ENCODE measurements at regions not wholly inside any gene's neighbourhood (a gene's known extent, or its start where the extent isn't known, plus 50 kb on each side); places are given as distances from the start of the nearest gene placed in this dataset.
"Not testable (repeated sequence)": the region's sequence is repeated elsewhere in the genome, so short reads cannot be mapped to it uniquely, and the experiment has no call there.

DNA sequence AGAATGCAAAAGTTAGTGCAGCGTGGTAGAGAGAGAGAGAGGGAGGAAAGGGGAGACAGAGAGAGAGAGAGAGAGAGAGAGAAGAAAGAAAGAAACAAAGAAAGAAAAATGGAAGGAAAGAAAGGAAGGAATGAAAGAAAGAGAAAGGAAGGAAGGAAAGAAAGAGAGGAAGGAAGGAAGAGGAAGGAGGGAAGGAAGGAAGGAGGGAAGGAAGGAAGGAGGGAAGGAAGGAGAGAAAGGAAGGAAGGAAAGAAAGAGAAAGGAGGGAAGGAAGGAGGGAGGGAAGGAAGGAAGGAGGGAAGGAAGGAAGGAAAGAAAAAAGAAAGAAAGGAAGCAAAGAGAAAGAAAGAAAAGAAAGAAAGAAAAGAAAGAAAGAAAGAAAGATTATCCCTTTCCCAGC lies 209.8 kb upstream of the MYO3A start:
- no peak for DNase-seq

DNA sequence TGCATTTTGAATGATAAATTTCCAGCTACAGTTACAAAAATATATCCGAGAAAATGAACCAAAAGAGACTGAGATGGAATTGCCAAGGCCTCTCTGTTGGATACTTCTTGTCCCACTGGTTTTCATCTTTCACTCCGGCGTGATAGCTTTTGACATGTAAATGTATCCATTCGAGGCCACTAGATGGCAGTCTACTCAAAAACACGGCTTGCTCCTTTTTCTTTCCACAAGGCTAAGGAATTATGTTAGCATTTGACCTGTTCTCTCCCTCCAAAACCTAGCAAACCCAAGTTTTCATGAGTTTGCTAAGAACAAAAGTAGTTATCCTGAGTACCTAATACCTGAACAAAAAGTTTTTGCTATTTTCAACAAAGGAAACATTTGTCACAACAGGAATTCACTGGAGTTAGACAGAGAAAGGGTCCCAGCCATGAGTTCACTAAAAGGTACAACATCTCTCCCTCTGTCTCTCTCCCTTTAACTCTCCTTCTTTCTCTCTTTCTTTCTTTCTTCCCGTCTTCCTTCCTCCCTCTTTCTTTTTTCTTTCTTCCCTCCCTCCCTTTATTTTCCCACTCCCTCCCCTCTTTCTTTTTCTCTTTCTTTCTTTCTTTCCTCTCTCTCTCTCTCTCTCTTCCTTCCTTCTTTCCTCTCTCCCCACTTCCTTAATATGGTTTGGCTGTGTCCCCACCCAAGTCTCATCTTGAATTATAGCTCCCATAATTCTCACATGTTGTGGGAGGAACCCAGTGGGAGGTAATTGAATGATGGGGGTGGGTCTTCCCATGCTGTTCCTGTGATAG lies 207.9 kb upstream of the MYO3A start:
- DNase-seq = no peak

GRCh38 chr10:25738776-25739175 lies 195.3 kb upstream of the MYO3A start:
- DNase-seq = no peak

DNA sequence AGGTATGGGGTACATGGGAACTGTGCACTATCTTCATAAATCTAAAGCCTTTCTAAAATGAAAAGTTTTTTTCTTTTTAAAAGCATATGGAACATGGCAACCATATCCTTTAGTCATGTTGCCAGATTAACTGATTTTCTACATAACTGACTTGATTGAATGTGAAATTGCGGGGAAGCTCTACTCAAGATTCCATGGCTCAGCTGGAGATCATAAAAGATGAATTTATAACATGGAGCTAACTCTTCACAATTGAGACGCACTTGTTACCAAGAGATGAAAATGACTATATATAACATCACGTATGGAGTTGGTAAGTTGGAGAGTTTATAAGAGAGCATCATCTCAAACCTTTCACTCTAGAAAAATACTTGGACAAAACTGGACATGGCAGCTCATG lies 190.2 kb upstream of the MYO3A start:
- DNase-seq = no peak

DNA sequence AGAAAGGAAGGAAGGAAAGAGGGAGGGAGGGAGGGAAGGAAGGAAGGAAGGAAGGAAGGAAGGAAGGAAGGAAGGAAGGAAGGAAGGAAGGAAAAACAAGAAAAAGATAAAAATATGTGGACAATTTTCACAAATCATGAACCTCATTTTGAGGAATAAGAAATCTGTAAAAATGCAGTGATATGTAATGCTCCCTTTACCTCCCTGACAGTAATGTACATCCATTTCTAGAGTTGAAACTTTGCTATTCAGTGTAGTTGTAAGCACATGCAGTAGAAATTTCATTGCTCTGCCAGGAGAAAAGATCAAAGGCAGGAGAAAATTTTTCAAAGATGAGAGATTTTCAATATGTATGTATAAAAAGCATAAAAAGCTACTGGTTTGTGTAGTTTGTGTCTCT lies 189.5 kb upstream of the MYO3A start:
- DNase-seq = no peak

GRCh38 chr10:25745976-25746375 lies 188.1 kb upstream of the MYO3A start:
- DNase-seq = no peak

DNA sequence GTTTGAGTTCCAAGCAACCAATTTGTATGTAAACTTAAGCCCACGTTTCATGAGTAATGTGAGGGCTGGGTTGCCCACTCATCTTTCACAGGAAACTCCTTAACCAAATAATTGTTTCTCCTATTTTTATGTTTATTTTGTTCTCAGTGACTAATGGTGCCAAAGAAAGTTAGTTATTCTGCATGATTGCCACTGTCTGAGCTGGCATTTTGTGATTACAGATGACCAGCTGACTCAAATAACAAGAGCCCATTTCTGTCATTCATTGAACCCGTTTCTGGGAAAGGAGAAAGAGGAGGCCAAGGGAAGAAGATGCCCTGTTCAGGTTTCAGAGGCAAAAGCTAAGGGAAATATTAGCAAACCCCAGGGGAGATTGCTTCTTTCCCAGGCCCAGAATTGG lies 186.9 kb upstream of the MYO3A start:
- no peak for DNase-seq

DNA sequence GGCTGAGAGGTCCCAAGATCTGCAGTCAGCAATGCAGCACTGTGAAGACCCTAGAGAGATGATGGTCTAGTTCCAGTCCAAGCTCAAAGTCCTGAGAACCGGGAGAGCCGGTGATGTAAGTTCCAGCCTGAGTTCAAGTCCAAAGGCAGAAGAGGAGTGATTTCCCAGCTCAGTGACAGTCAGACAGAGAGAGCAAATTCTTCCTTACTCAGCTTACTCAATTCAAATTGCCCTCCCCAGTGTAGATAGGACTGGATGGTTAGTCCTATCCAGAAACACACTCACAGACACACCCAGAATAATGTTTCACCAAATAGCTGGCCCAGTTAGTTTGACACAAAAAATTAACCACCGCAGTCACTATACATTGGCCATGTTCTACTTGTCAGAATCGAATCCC lies 185.5 kb upstream of the MYO3A start:
- DNase-seq = no peak

- DNase-seq = no peak
Observed at GRCh38 chr10:25753776-25754175, 180.3 kb upstream of the MYO3A start.

DNA sequence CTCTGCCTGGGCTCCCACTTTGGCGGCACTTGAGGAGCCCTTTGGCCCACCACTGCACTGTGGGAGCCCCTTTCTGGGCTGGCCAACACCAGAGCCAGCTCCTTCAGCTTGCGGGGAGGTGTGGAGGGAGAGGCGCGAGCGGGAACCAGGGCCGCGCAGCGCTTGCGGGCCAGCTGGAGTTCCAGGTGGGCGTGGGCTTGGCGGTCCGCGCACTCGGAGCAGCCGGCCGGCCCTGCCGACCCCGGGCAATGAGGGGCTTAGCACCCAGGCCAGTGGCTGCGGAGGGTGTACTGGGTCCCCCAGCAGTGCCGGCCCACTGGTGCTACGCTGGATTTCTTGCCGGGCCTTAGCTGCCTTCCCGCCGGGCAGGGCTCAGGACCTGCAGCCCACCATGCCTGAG lies 178.2 kb upstream of the MYO3A start:
- DNase-seq = not testable (repeated sequence)

DNA sequence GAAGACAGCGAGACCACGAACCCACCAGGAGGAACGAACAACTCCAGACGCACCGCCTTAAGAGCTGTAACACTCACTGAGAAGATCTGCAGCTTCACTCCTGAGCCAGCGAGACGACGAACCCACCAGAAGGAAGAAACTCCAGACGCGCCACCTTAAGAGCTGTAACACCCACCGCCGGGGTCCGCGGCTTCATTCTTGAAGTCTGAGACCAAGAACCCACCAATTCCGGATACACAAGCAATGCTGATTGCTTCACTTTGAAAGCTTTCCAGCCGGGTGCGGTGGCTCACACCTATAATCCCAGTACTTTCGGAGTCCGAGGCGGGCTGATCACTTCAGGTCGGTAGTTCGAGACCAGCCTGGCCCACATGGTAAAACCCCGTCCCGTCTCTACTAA lies 177.2 kb upstream of the MYO3A start:
- no peak for DNase-seq

DNA sequence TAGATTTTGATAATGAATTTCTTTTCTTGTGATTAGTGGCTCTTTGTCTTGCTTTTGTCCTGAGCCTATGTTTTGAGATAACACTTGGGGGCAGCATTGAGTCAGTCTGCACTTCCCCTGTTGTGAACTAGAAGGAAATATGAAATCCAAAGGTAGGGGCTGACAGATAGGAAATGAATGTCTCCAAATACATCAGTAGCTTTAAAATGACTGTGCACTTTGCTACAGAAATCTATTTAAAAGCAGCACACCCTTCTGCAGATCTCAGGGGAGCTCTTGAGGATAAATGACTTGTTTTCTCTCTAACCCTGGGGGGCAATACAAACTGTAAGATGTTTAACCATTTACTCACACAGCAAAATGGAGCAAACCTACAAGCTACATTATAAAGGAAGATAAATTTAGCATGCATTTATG lies 176.0 kb upstream of the MYO3A start:
- DNase-seq = no peak

DNA sequence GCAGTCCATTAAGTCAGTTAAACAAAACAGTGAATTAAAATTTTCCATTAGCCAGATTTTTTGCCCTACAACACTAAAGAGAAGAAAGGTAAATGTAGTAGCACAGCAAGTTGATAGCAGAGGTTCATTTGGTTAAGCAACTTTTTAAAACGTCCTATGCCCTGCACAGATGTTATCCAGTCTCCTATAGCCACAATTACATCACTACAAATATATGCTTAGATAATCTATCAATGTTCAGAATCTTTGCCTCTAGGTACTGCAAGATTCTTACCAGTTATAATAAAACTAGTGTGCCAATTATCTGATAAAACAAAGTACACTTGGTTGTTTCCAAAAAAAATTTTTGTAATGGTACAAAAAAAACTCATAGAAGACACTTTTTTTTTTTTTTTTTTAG lies 175.5 kb upstream of the MYO3A start:
- DNase-seq = no peak

- no peak for DNase-seq
Observed at GRCh38 chr10:25761937-25762336, 172.1 kb upstream of the MYO3A start.

DNA sequence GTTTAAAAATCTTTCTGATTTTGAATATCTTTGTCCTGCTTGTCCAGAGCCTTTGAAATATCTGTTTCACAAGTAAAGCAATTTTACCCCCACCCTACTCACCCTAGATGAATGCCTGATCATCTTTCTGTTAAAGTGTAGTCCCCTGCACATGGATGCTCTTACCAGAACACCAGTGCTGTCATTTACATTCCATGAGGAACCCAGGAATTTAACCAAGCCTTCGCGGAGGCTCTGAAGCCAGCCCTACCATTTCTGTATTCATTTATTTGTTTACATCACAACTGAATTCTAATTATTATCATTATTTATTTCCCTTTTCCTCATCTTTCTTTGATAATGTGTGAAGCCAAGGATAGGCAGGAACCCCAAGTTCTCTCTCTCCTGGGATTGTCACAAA lies 167.8 kb upstream of the MYO3A start:
- DNase-seq = no peak

DNA sequence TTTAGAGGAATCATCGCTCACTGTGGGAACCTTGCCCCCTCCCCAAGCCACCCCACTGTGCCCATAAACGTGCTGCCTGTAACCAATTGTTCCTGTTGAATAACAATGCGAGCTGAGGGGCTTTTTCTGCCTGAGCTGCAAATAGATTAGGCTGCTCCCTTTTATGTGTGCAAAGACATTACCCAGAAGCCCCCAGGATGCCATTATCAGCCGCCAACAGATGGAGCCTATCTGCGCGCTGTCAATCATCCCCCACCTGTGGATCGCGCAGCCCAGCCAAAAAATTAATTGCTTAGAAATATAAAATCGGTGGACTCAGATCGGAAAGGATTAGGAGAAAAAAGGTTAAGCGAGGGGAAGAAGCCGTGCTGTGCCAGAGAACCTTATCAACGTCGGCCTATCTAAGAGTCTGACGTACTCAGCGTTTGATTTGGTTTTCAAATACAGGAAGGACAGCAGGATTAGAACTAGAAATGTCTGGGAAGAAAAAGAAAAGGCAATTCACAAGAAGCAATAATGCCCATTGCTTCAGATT lies 167.3 kb upstream of the MYO3A start:
- no peak for DNase-seq

DNA sequence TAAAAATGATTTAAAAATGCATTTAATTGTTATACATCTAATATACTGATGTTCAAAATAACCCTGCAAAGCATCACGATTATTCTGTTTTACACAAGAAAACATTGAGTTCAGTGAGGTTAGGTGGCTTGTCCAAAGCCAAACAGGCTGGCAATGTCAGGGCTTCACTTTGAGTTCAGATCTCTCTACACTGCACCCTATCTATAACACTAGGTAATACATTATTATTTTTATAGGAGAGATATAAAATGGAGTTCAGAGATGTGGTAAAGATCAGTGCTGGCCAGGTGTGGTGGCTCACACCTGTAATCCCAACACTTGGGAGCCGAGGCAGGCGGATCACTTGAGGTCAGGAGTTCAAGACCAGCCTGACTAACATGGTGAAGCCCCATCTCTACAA lies 165.9 kb upstream of the MYO3A start:
- no peak for DNase-seq

DNA sequence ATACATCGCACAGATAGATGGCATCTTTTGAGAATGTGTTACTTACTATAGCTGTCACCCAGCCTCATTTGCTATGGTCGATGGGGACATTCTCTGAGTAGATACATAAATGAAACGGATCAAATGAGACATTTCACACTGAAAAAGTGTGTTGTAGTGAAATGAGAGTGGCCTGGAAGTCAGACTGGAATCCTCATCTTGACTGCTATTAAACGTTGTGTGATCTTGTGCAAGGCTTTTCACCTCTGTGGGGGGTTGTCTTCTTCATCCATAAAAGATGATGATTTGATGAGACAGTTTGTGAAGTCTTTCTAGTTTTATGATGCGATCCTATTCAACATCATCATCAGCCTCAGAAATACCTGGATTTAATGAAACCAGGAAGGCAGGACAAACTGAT lies 155.4 kb upstream of the MYO3A start:
- DNase-seq = no peak

DNA sequence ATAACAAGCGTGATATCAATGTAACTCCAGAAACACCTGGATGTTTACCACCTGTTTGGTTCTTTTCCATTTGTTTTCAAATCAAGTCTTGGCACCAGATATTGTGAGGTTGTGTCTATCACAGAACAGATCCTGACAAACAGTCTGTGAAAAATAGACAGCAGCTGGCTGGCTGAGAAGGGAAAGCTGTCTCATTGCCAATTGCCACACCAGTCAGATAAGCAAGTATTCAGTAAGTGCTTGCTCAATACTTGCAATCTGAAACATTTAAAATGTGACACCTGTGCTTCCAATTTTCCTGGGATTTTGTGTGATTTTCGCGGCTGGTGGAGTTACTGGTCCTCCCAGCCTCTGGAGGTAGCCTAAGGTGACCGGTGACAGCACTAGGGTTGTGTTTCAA lies 147.9 kb upstream of the MYO3A start:
- no peak for DNase-seq

DNA sequence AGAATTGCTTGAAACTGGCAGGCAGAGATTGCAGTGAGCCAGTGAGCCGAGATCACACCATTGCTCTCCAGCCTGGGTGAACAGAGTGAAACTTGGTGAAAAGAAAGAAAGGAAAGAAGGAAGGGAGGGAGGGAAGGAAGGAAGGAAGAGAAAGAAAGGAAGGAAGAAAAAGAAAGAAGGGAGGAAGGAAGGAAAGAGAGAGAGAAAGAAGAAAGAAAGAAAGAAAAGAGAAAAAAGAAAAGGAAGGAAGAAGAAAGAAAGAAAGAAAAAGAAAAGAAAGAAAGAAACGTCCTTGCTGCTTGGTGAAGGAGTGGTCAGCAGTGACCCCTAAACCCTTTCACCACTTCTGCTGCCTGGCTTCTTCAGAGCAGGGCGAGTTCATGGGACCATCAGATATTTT lies 147.1 kb upstream of the MYO3A start:
- no peak for DNase-seq

DNA sequence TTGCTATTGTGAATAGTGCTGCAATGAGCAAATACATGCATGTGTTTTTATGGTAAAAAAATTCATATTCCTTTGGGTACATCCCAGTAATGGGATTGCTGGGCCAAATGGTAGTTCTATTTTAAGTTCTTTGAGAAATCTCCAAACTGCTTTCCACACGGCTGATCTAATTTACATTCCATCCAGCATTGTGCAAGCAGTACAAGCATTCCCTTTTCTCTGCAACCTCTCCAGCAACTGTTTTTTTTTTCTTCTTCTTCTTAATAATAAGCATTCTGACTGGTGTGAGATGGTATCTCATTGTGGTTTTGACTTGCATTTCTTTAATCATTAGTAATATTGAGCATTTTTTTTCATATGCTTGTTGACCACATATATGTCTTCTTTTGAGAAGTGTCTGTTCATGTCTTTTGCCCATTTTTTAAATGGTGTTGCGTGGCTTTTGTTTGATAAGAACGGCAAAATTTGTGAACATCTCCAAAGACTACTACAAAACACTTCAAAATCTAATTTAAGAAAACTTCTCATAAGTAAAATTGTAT lies 136.1 kb upstream of the MYO3A start:
- no peak for DNase-seq

DNA sequence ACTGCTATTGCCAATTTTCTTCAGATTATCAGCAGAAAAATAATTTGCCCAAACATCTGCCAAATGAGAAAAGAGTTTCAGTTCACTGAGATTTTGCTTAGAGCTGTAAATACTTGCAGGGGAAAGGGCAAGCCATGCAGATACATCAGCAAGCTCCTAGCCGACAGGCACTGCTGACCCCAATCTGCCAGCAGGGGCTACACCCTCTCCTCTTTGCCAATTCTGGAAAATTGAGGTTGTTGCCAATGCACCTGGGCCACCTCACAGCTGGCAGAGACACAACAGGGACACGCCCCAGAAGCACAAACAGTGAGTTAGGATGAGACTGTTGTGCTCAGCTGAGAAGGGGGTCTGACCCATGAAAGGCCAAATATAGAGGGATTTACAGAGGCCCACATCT lies 129.5 kb upstream of the MYO3A start:
- DNase-seq = no peak

DNA sequence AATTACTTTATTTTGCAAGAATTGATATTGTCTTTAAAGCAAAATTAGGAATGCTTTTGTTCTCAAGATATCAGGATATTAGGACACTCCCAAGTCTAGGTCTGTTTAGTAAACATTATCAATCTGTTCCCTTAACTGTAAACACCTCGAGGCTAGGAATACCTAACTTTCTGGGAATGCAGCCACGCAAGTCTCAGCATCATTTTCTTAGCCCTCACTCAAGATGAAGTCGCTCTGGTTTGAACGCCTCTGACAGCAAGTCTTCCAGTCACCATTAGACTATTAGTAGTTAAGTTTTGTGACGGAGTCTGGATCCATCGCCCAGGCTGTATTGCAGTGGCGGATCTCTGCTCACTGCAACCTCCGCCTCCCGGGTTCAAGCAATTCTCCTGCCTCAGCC lies 128.0 kb upstream of the MYO3A start:
- DNase-seq = no peak

DNA sequence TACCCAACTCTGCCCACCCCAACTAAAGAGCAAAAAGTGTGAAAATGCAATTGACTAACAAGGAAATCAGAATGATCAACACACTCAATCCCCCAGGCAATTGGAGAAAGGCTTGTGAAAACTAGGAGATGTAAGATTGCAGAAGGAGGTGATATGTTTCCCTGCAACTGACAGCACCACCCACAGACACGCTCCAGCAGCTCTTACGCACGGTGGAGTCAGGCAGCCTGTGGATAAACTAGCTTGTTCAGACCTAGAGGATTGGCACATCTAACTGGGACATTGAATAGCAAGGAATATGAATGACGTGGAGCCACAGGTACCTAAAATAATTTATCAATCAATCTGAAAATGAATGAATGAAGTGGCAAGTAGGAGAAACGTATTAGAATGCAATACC lies 125.7 kb upstream of the MYO3A start:
- no peak for DNase-seq

Measured in activated CD4-positive, CD25-positive, alpha-beta regulatory T cell treated with anti-CD3 and anti-CD28 coated beads, Interleukin-2, amount 50 U/mL, for 72 hours (primary cell).